ENCODE measurements at regions not wholly inside any gene's neighbourhood (a gene's known extent, or its start where the extent isn't known, plus 50 kb on each side); places are given as distances from the start of the nearest gene placed in this dataset.
A peak's percentile ranks its signal among the peaks of the same experiment; 100 is the strongest.

GRCh38 chr1:13947658-13948057, 247.7 kb downstream of the PRDM2 start:
- Histone ChIP-seq H3K4me2 (ENCODE audit: low read depth, low read length) (no peak overlapping the region), H4K20me1 (ENCODE audit: insufficient read depth, low read length) (no peaks in the 10 kb centered on the region), H3K4me1 (ENCODE audit: insufficient read depth, low read length) (no peaks in the 10 kb centered on the region), H3K4me3 (replicated peaks in 1 of 3; ENCODE audit: insufficient read depth in 1 of 3, low read depth in 2 of 3, low read length in 3 of 3) (no peak overlapping the region), H3K36me3 (replicated peaks in 1 of 2; ENCODE audit: control insufficient read depth in 1 of 2, insufficient read depth in 2 of 2, low read length in 2 of 2) (no peaks in the 10 kb centered on the region), H3K27me3 (ENCODE audit: control insufficient read depth in 1 of 2, insufficient read depth in 2 of 2, low read length in 2 of 2) (peaks cover 0 to 12% of the 10 kb centered on the region in 2 experiments; a peak in 1 of 5 replicates), H3K27ac (ENCODE audit: extremely low read length, insufficient read depth, low read length) (no peak overlapping the region), H3K79me2 (ENCODE audit: insufficient read depth, low read length) (no peaks in the 10 kb centered on the region), H2AFZ (ENCODE audit: low read length) (no peak overlapping the region), H3K9me3 (ENCODE audit: low read length) (peaks cover 5% of the 10 kb centered on the region), H3K9ac (ENCODE audit: insufficient read depth, low read depth, low read length) (no peak overlapping the region)
- no peak for ATAC-seq
- intact Hi-C loops (cut with micrococcal nuclease; ENCODE audit: unreplicated experiment) (no loop called here), in situ Hi-C loops (cut with HindIII; ENCODE audit: extremely low pct_ligation_motif_present, low pct_unique_long_range_greater_than_20kb) (no loop called here)
- ChIA-PET POLR2A (no interaction called here), CTCF (ENCODE audit: low intra/inter-chr PET ratio, low total read pairs) (no interaction called here)
- no peak for TF ChIP-seq ZNF777 (CRISPR knock-in tag; IDR thresholded peaks at IDR 0.05)
- TF ChIP-seq SMAD1 (CRISPR knock-in tag; IDR thresholded peaks at IDR 0.05; ENCODE audit: borderline replicate concordance, low read depth): no peak
- TF ChIP-seq ZNF44 (CRISPR knock-in tag; IDR thresholded peaks at IDR 0.05): no peak
- peak in 1 of 2 experiments; percentile 6; a peak in 1 of 4 replicates for TF ChIP-seq MAFK (conservative IDR thresholded peaks at IDR 0.05 in 1 of 2, IDR thresholded peaks at IDR 0.05 in 1 of 2; ENCODE audit: low read length in 2 of 2)
- TF ChIP-seq ARID3A (IDR thresholded peaks at IDR 0.05; ENCODE audit: low read depth, low read length): no peak
- TF ChIP-seq MBNL3 (CRISPR knock-in tag; conservative IDR thresholded peaks at IDR 0.05): no peak
- BruUV-seq (replicated peaks): no TSS peak
- DNase-seq (ENCODE audit: low spot score): no peak
- no peak for FAIRE-seq
- 22% methylated on average over 7 of the region's 7 CpGs for WGBS (ENCODE audit: low lambda C conversion rate)

- no peaks in the 10 kb centered on the region for H3K36me3 ChIP-seq (replicated peaks in 1 of 2; ENCODE audit: control insufficient read depth in 1 of 2, insufficient read depth in 2 of 2, low read length in 2 of 2)
- H2AFZ ChIP-seq (ENCODE audit: low read length): no peak overlapping the region
- no peak overlapping the region for H3K27ac ChIP-seq (ENCODE audit: extremely low read length, insufficient read depth, low read length)
- intact Hi-C loops (cut with micrococcal nuclease; ENCODE audit: unreplicated experiment) (no loop called here), in situ Hi-C loops (cut with HindIII; ENCODE audit: extremely low pct_ligation_motif_present, low pct_unique_long_range_greater_than_20kb) (no loop called here)
- peaks cover 0 to 12% of the 10 kb centered on the region in 2 experiments; a peak in 1 of 5 replicates for H3K27me3 ChIP-seq (ENCODE audit: control insufficient read depth in 1 of 2, insufficient read depth in 2 of 2, low read length in 2 of 2)
- no TSS peak for BruUV-seq (replicated peaks)
- no peak for DNase-seq (ENCODE audit: low spot score)
- ChIA-PET CTCF (ENCODE audit: low intra/inter-chr PET ratio, low total read pairs) (no interaction called here), POLR2A (no interaction called here)
- no peak overlapping the region for H3K4me2 ChIP-seq (ENCODE audit: low read depth, low read length)
- no peak overlapping the region for H3K4me3 ChIP-seq (replicated peaks in 1 of 3; ENCODE audit: insufficient read depth in 1 of 3, low read depth in 2 of 3, low read length in 3 of 3)
- no peak for ATAC-seq
- no peak overlapping the region for H3K9ac ChIP-seq (ENCODE audit: insufficient read depth, low read depth, low read length)
- under 1% methylated on average over 5 of the region's 5 CpGs for WGBS (ENCODE audit: low lambda C conversion rate)
- H3K79me2 ChIP-seq (ENCODE audit: insufficient read depth, low read length): no peaks in the 10 kb centered on the region
- FAIRE-seq: no peak
- no peaks in the 10 kb centered on the region for H3K9me3 ChIP-seq (ENCODE audit: low read length)
- no peaks in the 10 kb centered on the region for H3K4me1 ChIP-seq (ENCODE audit: insufficient read depth, low read length)
- no peaks in the 10 kb centered on the region for H4K20me1 ChIP-seq (ENCODE audit: insufficient read depth, low read length)
- TF ChIP-seq ISL2 (CRISPR knock-in tag; IDR thresholded peaks at IDR 0.05): no peak
- no peak for TF ChIP-seq TAF1 (CRISPR knock-in tag; IDR thresholded peaks at IDR 0.05)
- TF ChIP-seq PAXIP1 (CRISPR knock-in tag; conservative IDR thresholded peaks at IDR 0.05): no peak
- no peak for TF ChIP-seq RARA (CRISPR knock-in tag; IDR thresholded peaks at IDR 0.05)
- no peak for TF ChIP-seq HMG20B (CRISPR knock-in tag; conservative IDR thresholded peaks at IDR 0.05)
- TF ChIP-seq ZNF629 (CRISPR knock-in tag; conservative IDR thresholded peaks at IDR 0.05): no peak
- TF ChIP-seq GATAD2A (CRISPR knock-in tag; IDR thresholded peaks at IDR 0.05): no peak
- TF ChIP-seq U2AF2 (IDR thresholded peaks at IDR 0.05; ENCODE audit: low read depth, low read length): no peak
Observed at GRCh38 chr1:13948396-13948795, 248.4 kb downstream of the PRDM2 start.
